Natural killer cell (primary cell): ENCODE measurements at regions not wholly inside any gene's neighbourhood (a gene's known extent, or its start where the extent isn't known, plus 50 kb on each side); places are given as distances from the start of the nearest gene placed in this dataset.

Source experiments
- ATAC-seq, 3 donors: fragments of 150-1000 bp in 2 of 3; fragments of 200-7000 bp in 1 of 3; cut with Tn5 transposase; 1 replicate in 1 of 3; 2 replicates in 2 of 3; pipeline ENCODE4 v1.10.0; 2021; ENCODE audit warnings: mild to moderate bottlenecking in 2 of 3, moderate library complexity in 2 of 3
- DNase-seq, 2 donors: peaks; one replicate each; pipeline versions ENCODE4 v3.0.0 to v3.0.0-alpha.2; 2013 to 2021; ENCODE audit warnings: mixed read lengths in 1 of 2
- H3K27ac ChIP-seq: one replicate; pipeline ENCODE4 v1.5.1; 2013; ENCODE audit warnings: mild to moderate bottlenecking, low read length
- H3K27me3 ChIP-seq: one replicate; pipeline ENCODE4 v1.6.1; 2013; ENCODE audit warnings: low read length; ENCODE audit not compliant: control insufficient read depth, insufficient read depth
- H3K36me3 ChIP-seq: one replicate; pipeline ENCODE4 v1.6.1; 2013; ENCODE audit warnings: low read length; ENCODE audit not compliant: control insufficient read depth, insufficient read depth
- H3K4me1 ChIP-seq: one replicate; pipeline ENCODE4 v1.6.1; 2013; ENCODE audit warnings: low read length; ENCODE audit not compliant: control insufficient read depth, insufficient read depth
- H3K4me3 ChIP-seq: one replicate; pipeline ENCODE4 v1.5.1; 2013; ENCODE audit warnings: low read length
- H3K9me3 ChIP-seq: one replicate; pipeline ENCODE4 v1.6.1; 2013; ENCODE audit warnings: low read length; ENCODE audit not compliant: control insufficient read depth, insufficient read depth
- H3K27ac Mint-ChIP-seq, 2 donors: one replicate each; pipeline ENCODE4 v1.8.0; 2022; ENCODE audit warnings: mild to moderate bottlenecking in 2 of 2, mixed read lengths in 2 of 2, moderate library complexity in 1 of 2
- H3K27me3 Mint-ChIP-seq, 2 donors: one replicate each; pipeline ENCODE4 v1.8.0; 2022; ENCODE audit warnings: low read depth in 2 of 2, mixed read lengths in 2 of 2
- H3K36me3 Mint-ChIP-seq: one replicate; pipeline ENCODE4 v1.8.0; 2022; ENCODE audit warnings: mixed read lengths
- H3K4me1 Mint-ChIP-seq, 2 donors: one replicate each; pipeline ENCODE4 v1.8.0; 2022; ENCODE audit warnings: mixed read lengths in 2 of 2
- H3K4me3 Mint-ChIP-seq: one replicate; pipeline ENCODE4 v1.8.0; 2022; ENCODE audit warnings: mild to moderate bottlenecking, moderate library complexity, mixed read lengths
- H3K9me3 Mint-ChIP-seq, 2 donors: one replicate each; pipeline ENCODE4 v1.8.0; 2022; ENCODE audit warnings: mixed read lengths in 2 of 2
- WGBS: methylation state at CpG from one replicate; pipeline ENCODE4 v1.1.7; 2013; ENCODE audit warnings: missing lambda C conversion rate; ENCODE audit not compliant: insufficient coverage; 5-methylcytosine and 5-hydroxymethylcytosine counted together
- intact Hi-C: fragments of 100-400 bp; cut with micrococcal nuclease; formaldehyde crosslinking; loops from one replicate; pipeline ENCODE4 v1.14.2; 2022
- TF ChIP-seq, protein P1 (sequence below): fragments of 200-600 bp; IDR thresholded peaks from one replicate; pipeline ENCODE4 v1.8.0; 2022; ENCODE audit warnings: antibody characterized with exemption

DNA sequence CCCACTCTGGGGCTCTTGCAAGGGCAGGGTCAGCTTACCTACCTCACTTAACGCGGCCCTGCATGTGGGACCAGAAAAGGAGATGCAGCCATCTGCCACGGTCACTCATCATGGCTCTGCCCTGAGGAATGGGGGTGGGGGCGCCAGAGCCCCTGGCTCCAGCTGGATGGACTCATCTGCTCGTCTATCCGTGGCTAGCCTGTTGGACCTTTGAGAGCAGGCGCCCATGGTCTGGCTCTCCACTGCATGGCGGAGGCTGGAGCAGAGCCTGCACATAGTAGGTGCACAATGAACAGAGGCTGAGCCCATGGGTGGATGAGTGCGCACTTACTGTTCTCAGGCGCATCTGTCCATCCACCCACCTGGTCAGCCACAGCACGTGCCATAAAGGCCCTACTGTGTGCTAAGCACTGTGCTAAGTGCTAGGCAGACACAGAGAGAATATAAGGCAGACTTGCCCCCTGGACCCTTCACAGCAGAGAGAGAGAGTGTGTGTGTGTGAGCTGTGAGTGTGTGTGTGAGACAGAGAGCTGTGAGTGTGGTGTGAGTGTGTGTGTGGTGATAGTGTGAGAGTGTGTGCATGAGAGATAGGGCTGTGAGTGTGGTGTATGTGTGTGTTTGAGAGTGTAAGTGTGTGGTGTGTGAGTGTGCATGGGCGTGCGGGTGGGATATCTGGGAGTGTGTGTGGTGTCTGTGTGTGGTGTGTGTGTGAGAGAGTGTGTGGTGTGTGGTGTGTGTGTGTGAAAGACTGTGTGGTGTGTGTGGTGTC is 151.3 kb downstream of the TFCP2L1 start:
- ATAC-seq = no peak
- Histone ChIP-seq H3K36me3 (no peaks in the 10 kb centered on the region), H3K9me3 (no peaks in the 10 kb centered on the region), H3K4me3 (no peak overlapping the region), H3K27me3 (no peaks in the 10 kb centered on the region), H3K27ac (no peak overlapping the region), H3K4me1 (no peaks in the 10 kb centered on the region)
- intact Hi-C loops = no loop called here
- TF ChIP-seq, protein P1, sequence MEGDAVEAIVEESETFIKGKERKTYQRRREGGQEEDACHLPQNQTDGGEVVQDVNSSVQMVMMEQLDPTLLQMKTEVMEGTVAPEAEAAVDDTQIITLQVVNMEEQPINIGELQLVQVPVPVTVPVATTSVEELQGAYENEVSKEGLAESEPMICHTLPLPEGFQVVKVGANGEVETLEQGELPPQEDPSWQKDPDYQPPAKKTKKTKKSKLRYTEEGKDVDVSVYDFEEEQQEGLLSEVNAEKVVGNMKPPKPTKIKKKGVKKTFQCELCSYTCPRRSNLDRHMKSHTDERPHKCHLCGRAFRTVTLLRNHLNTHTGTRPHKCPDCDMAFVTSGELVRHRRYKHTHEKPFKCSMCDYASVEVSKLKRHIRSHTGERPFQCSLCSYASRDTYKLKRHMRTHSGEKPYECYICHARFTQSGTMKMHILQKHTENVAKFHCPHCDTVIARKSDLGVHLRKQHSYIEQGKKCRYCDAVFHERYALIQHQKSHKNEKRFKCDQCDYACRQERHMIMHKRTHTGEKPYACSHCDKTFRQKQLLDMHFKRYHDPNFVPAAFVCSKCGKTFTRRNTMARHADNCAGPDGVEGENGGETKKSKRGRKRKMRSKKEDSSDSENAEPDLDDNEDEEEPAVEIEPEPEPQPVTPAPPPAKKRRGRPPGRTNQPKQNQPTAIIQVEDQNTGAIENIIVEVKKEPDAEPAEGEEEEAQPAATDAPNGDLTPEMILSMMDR = no peak
- H3K27me3 Mint-ChIP-seq = peaks cover 0 to 3% of the 10 kb centered on the region in 2 donors
- peak overlapping the region in 1 of 2 donors; percentile 20 for H3K27ac Mint-ChIP-seq
- WGBS = 95% methylated on average over 13 of the region's 13 CpGs
- no peak overlapping the region for H3K4me3 Mint-ChIP-seq
- DNase-seq = no peak
- H3K9me3 Mint-ChIP-seq = peaks cover 5 to 7% of the 10 kb centered on the region in 2 donors
- no peaks in the 10 kb centered on the region for H3K36me3 Mint-ChIP-seq
- H3K4me1 Mint-ChIP-seq = peaks cover 0 to 11% of the 10 kb centered on the region in 2 donors

DNA sequence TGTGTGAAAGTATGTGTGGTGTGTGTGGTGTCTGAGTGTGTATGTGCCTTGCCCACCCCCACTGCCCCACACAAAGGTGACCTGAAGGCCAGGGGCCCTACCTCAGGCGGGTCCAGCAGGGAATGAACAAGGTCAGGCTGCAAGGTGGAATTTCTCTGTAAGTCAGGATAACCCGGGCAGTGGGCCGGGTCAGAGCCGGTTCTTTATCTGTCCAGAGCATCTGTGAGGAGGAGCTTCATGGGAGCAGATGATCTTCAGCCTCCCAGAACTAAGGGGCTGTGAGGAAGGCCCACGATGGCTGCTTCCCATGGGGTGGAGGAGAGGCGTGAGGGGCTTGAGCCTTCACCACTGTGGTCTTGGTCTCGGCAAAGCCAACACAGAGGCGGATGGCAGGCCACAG is 150.3 kb downstream of the TFCP2L1 start:
- no peaks in the 10 kb centered on the region for H3K36me3 ChIP-seq
- H3K27ac ChIP-seq = no peak overlapping the region
- Mint-ChIP-seq H3K27me3 (peaks cover 0 to 3% of the 10 kb centered on the region in 2 donors), H3K4me1 (peaks cover 0 to 11% of the 10 kb centered on the region in 2 donors), H3K9me3 (peaks cover 5 to 7% of the 10 kb centered on the region in 2 donors), H3K4me3 (no peak overlapping the region), H3K27ac (no peak overlapping the region), H3K36me3 (no peaks in the 10 kb centered on the region)
- TF ChIP-seq, protein P1 = no peak
- DNase-seq = no peak
- H3K27me3 ChIP-seq = no peaks in the 10 kb centered on the region
- intact Hi-C loops = no loop called here
- no peaks in the 10 kb centered on the region for H3K9me3 ChIP-seq
- H3K4me3 ChIP-seq = no peak overlapping the region
- 97% methylated on average over 8 of the region's 8 CpGs for whole genome bisulfite sequencing
- no peak for ATAC-seq
- no peaks in the 10 kb centered on the region for H3K4me1 ChIP-seq

DNA sequence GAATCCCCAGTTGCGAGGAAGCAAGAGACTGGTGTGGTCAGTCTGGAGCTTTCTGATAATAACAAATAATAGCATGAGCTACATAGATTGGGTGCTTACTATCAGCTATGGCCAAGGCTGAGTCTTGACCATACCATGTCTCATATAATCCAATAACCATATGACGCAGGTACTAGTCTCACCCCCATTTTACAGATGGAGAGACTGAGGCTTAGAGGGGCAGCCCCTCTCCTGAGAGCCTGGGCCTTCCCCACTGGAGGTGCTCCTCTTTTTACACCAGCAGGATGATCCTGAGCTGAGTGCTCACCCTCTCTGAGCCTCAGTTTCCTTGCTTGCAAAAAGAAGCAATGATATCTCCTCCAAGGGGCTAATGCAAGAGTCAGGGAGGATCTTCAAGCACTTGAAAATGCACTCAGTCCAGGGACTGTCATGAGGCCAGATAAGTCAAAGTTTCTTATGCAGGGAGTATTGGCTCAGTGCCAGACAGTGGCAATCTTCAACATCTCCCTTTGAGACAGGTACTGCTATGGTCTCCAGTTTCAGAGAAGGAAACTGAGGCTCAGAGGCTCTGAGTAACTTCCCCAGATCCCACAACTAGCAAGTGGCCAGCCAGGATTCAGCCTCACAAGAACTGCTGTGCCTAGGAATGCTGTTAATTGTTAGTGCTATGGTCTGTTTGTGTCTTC is 149.7 kb downstream of the TFCP2L1 start:
- Histone ChIP-seq H3K4me3 (no peak overlapping the region), H3K9me3 (no peaks in the 10 kb centered on the region), H3K36me3 (no peaks in the 10 kb centered on the region), H3K27ac (no peak overlapping the region), H3K27me3 (no peaks in the 10 kb centered on the region), H3K4me1 (no peaks in the 10 kb centered on the region)
- 50% methylated on average over 2 of the region's 2 CpGs for WGBS
- no peak for ATAC-seq
- intact Hi-C loops = no loop called here
- TF ChIP-seq, protein P1 = no peak
- no peak for DNase-seq
- Mint-ChIP-seq H3K9me3 (peaks cover 5 to 7% of the 10 kb centered on the region in 2 donors), H3K27me3 (peaks cover 0 to 3% of the 10 kb centered on the region in 2 donors), H3K27ac (no peak overlapping the region), H3K4me3 (no peak overlapping the region), H3K36me3 (no peaks in the 10 kb centered on the region), H3K4me1 (peaks cover 0 to 11% of the 10 kb centered on the region in 2 donors)
